GM04504 (cell line): ENCODE measurements at regions not wholly inside any gene's neighbourhood (a gene's known extent, or its start where the extent isn't known, plus 50 kb on each side); places are given as distances from the start of the nearest gene placed in this dataset.
A peak's percentile ranks its signal among the peaks of the same experiment; 100 is the strongest.

ENCODE experiments used
- DNase-seq: peaks from one replicate; pipeline ENCODE4 v3.0.0-alpha.2; 2012; ENCODE audit warnings: low read depth

- DNase-seq: no peak
Measured at GRCh38 chr6:14031516-14031915, 86.1 kb upstream of the CD83 start.

- peak; percentile 78 for DNase-seq
Measured at GRCh38 chr6:14035071-14035847, 82.3 kb upstream of the CD83 start.

- no peak for DNase-seq
Measured at GRCh38 chr6:14035874-14036273, 81.7 kb upstream of the CD83 start.

- no peak for DNase-seq
Measured at GRCh38 chr6:14036911-14037310, 80.7 kb upstream of the CD83 start.

GRCh38 chr6:14037402-14038277 is 79.9 kb upstream of the CD83 start:
- DNase-seq: peak; percentile 62

GRCh38 chr6:14038467-14039437 is 78.8 kb upstream of the CD83 start:
- no peak for DNase-seq

- DNase-seq: no peak
Measured at GRCh38 chr6:14040042-14040441, 77.5 kb upstream of the CD83 start.

- DNase-seq: no peak
Measured at GRCh38 chr6:14046476-14047068, 71.0 kb upstream of the CD83 start.

- no peak for DNase-seq
Measured at GRCh38 chr6:14047151-14047740, 70.3 kb upstream of the CD83 start.

- DNase-seq: no peak
Measured at GRCh38 chr6:14048837-14049236, 68.7 kb upstream of the CD83 start.

- no peak for DNase-seq
Measured at GRCh38 chr6:14051355-14051754, 66.2 kb upstream of the CD83 start.

- no peak for DNase-seq
Measured at GRCh38 chr6:14053811-14054210, 63.8 kb upstream of the CD83 start.

GRCh38 chr6:14055541-14055940 is 62.0 kb upstream of the CD83 start:
- no peak for DNase-seq

- DNase-seq: no peak
Measured at GRCh38 chr6:14058029-14058695, 59.4 kb upstream of the CD83 start.

GRCh38 chr6:14058735-14059134 is 58.8 kb upstream of the CD83 start:
- no peak for DNase-seq

GRCh38 chr6:14059791-14060436 is 57.7 kb upstream of the CD83 start:
- DNase-seq: no peak

- no peak for DNase-seq
Measured at GRCh38 chr6:14060971-14061370, 56.6 kb upstream of the CD83 start.

- no peak for DNase-seq
Measured at GRCh38 chr6:14061643-14062042, 55.9 kb upstream of the CD83 start.

- DNase-seq: no peak
Measured at GRCh38 chr6:14062345-14063029, 55.1 kb upstream of the CD83 start.

GRCh38 chr6:14063756-14064155 is 53.8 kb upstream of the CD83 start:
- DNase-seq: no peak
